ENCODE measurements at regions not wholly inside any gene's neighbourhood (a gene's known extent, or its start where the extent isn't known, plus 50 kb on each side); places are given as distances from the start of the nearest gene placed in this dataset.

DNA sequence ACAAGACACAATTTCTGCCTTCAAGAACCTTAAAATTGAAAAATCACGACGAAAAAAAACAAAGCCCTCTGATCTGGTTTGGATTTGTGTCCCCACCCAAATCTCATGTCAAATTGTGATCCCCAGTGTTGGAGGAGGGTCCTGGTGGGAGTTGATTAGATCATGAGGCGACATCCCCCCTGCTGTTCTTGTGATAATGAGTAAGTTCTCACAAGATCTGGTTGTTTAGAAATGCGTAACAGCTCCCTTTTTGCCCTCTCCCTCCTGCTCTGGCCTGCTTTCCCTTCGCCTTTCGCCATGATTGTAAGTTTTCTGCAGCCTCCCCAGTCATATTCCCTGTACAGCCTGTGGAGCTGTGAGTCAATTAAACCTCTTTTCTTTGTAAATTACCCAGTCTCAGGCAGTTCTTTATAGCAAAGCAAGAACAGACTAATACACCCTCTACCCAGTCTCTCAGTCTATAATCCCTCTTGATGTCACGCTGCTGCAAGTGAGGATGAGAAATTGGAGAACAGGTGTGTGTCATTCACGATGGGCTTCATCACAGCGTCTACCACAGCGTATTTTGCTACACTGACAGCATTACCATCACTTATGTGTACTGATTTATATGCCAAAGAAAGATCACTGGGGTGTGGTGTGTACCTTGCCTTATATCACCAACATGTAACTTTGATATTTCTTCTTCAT, 330.7 kb downstream of the MTX2 start:
- Mint-ChIP-seq H3K27me3 (peaks cover 21% of the 10 kb centered on the region), H3K36me3 (no peaks in the 10 kb centered on the region), H3K4me1 (no peaks in the 10 kb centered on the region)

GRCh38 chr2:176601066-176601465, 331.8 kb downstream of the MTX2 start:
- no peak for ATAC-seq (ENCODE audit: low read depth)
- no peak for DNase-seq (ENCODE audit: low spot score in 2 of 2)

More for the DNA sequence above, 330.7 kb downstream of the MTX2 start:
- Mint-ChIP-seq H3K27ac (no peak overlapping the region), H3K4me3 (no peak overlapping the region), H3K9me3 (no peaks in the 10 kb centered on the region)
- DNase-seq (ENCODE audit: low spot score in 2 of 2) (no peak), ATAC-seq (ENCODE audit: low read depth) (no peak)

GRCh38 chr2:176612036-176612435, 342.8 kb downstream of the MTX2 start:
- no peaks in the 10 kb centered on the region for H3K4me1 Mint-ChIP-seq
- H3K4me3 Mint-ChIP-seq, result no peak overlapping the region
- H3K36me3 Mint-ChIP-seq, result no peaks in the 10 kb centered on the region
- no peak overlapping the region for H3K27ac Mint-ChIP-seq
- DNase-seq (ENCODE audit: low spot score in 2 of 2) (no peak), ATAC-seq (ENCODE audit: low read depth) (no peak)
- peaks cover 9% of the 10 kb centered on the region for H3K27me3 Mint-ChIP-seq
- H3K9me3 Mint-ChIP-seq, result no peaks in the 10 kb centered on the region

More at GRCh38 chr2:176601066-176601465, 331.8 kb downstream of the MTX2 start:
- no peaks in the 10 kb centered on the region for H3K4me1 Mint-ChIP-seq
- H3K27ac Mint-ChIP-seq, result no peak overlapping the region
- H3K4me3 Mint-ChIP-seq, result no peak overlapping the region
- no peaks in the 10 kb centered on the region for H3K9me3 Mint-ChIP-seq
- H3K27me3 Mint-ChIP-seq, result peaks cover 18% of the 10 kb centered on the region
- no peaks in the 10 kb centered on the region for H3K36me3 Mint-ChIP-seq

GRCh38 chr2:176612736-176613135, 343.5 kb downstream of the MTX2 start:
- ATAC-seq (ENCODE audit: low read depth) (no peak), DNase-seq (ENCODE audit: low spot score in 2 of 2) (no peak)
- Mint-ChIP-seq H3K27ac (no peak overlapping the region), H3K4me1 (no peaks in the 10 kb centered on the region), H3K36me3 (no peaks in the 10 kb centered on the region), H3K27me3 (peaks cover 9% of the 10 kb centered on the region), H3K4me3 (no peak overlapping the region), H3K9me3 (no peaks in the 10 kb centered on the region)

DNA sequence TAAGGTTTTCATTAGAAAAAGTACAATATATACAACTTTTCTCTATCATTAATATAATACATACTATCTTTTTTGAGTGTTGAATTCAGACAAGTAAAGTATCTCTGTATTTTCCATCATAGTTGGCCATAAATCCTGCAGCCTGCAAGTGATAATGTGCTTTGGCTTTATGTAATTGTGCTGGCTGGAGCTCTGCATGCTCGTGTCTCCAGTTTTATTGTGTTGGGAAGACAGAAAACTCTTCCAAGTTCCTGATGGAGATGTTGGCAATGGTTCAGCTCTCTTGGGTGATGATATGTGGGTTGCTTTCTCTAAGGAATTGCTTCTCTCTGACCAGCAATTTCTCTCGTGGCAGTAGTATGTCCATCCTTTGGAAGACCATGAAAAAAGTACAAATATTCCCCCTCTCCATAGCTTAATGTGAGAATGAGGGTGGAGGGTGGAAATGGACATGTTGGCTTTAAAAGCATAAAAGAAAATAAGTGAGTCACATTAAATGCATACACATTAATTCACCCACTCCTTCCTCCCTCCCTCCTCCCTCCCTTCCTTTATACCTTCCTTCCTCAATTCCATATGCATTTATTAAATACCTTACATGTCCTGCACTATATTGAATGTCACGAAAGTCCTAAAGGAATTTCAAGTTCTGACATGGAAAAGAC, 344.2 kb downstream of the MTX2 start:
- no peaks in the 10 kb centered on the region for H3K36me3 Mint-ChIP-seq
- H3K27me3 Mint-ChIP-seq, result peaks cover 9% of the 10 kb centered on the region
- no peak overlapping the region for H3K27ac Mint-ChIP-seq
- H3K4me3 Mint-ChIP-seq, result no peak overlapping the region
- H3K4me1 Mint-ChIP-seq, result no peaks in the 10 kb centered on the region
- no peak for ATAC-seq (ENCODE audit: low read depth)
- no peaks in the 10 kb centered on the region for H3K9me3 Mint-ChIP-seq
- no peak for DNase-seq (ENCODE audit: low spot score in 2 of 2)

DNA sequence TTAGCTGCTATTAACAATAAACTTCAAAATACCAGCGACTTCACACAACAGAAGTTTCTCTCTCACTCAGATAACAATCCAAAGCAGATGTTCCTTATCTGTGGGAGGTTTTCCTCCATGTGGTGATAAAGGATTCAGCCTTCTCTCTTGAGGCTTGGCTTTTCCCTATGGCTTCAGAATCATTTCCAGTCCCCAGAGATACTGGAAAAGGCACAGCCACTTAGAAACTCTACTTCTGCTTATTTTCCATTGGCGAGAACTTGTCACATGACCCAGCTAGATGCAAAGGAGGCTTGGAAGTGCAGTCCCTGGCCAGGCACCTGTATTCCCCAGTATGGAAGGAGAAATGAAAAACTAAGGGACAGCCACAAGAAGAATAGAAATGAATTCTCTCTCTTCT, 344.8 kb downstream of the MTX2 start:
- ATAC-seq (ENCODE audit: low read depth) (no peak), DNase-seq (ENCODE audit: low spot score in 2 of 2) (no peak)
- H3K4me1 Mint-ChIP-seq, result no peaks in the 10 kb centered on the region
- no peaks in the 10 kb centered on the region for H3K9me3 Mint-ChIP-seq
- no peak overlapping the region for H3K27ac Mint-ChIP-seq
- H3K4me3 Mint-ChIP-seq, result no peak overlapping the region
- peaks cover 9% of the 10 kb centered on the region for H3K27me3 Mint-ChIP-seq
- H3K36me3 Mint-ChIP-seq, result no peaks in the 10 kb centered on the region

- Mint-ChIP-seq H3K27ac (no peak overlapping the region), H3K4me1 (no peaks in the 10 kb centered on the region), H3K4me3 (no peak overlapping the region), H3K9me3 (no peaks in the 10 kb centered on the region), H3K36me3 (no peaks in the 10 kb centered on the region), H3K27me3 (peaks cover 9% of the 10 kb centered on the region)
- ATAC-seq (ENCODE audit: low read depth) (no peak), DNase-seq (ENCODE audit: low spot score in 2 of 2) (no peak)
Measured at GRCh38 chr2:176614930-176615329, 345.7 kb downstream of the MTX2 start.

DNA sequence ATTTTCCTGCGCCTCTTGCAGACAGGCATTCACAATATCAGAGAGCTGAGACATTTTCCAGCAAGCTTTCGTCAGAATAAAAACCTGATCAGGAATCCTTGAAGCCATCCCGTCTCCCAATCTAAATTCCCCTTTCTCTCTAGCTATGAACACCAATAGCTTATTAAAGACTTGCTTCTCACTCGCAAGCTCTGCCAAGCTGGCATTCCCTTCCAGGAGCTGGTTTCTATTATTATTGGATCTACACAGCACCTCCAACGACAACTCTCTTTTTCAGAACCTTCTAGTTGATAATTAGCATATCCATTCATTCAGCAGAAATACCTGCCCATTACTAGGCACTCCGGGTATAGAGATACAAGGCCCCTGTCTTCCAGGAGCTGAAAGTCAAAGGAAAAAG, 350.3 kb downstream of the MTX2 start:
- ATAC-seq (ENCODE audit: low read depth) (no peak), DNase-seq (ENCODE audit: low spot score in 2 of 2) (no peak)
- Mint-ChIP-seq H3K36me3 (no peaks in the 10 kb centered on the region), H3K27me3 (peaks cover 5% of the 10 kb centered on the region), H3K27ac (no peak overlapping the region), H3K4me1 (no peaks in the 10 kb centered on the region), H3K9me3 (no peaks in the 10 kb centered on the region), H3K4me3 (no peak overlapping the region)

DNA sequence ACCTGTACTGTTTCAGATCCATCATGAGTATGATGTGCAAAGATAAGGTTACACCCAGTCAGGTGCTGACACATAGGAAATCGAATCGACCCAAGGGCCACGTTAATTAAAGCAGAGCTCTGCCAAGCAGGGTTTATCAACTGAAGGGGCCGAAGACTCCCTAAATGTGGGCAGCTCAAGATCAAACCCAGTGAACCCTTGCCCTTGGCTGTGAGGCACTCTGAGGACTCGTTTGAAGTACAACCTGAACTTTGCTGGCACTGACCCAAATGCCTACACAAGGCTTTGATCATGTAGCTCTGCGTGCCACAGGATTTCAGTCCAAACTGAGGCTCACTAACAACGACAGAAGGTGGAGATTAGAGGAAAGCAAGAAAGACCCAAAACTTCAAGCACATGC, 352.1 kb downstream of the MTX2 start:
- no peaks in the 10 kb centered on the region for H3K9me3 Mint-ChIP-seq
- H3K36me3 Mint-ChIP-seq, result no peaks in the 10 kb centered on the region
- H3K4me3 Mint-ChIP-seq, result no peak overlapping the region
- ATAC-seq (ENCODE audit: low read depth) (no peak), DNase-seq (ENCODE audit: low spot score in 2 of 2) (no peak)
- H3K27ac Mint-ChIP-seq, result no peak overlapping the region
- no peaks in the 10 kb centered on the region for H3K4me1 Mint-ChIP-seq
- H3K27me3 Mint-ChIP-seq, result peaks cover 9% of the 10 kb centered on the region

DNA sequence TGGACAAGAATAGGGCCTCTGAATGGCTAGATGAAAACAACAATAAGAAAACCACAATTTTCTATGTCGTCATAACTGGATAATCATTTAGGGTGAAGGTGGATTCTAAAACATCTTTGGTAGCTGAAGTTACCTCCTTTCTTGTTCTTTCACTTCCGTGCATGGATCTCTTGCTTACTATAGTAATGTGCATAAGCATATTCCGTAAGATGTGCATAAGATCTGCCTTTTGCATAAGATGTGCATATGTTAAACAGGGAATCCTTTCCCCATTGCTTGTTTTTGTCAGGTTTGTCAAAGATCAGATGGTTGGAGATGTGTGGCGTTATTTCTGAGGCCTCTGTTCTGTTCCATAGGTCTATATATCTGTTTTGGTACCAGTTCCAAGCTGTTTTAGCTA, 353.6 kb downstream of the MTX2 start:
- ATAC-seq (ENCODE audit: low read depth), result no peak
- DNase-seq (ENCODE audit: low spot score in 2 of 2), result no peak
- Mint-ChIP-seq H3K27ac (no peak overlapping the region), H3K27me3 (peaks cover 10% of the 10 kb centered on the region), H3K9me3 (no peaks in the 10 kb centered on the region), H3K4me1 (no peaks in the 10 kb centered on the region), H3K4me3 (no peak overlapping the region), H3K36me3 (no peaks in the 10 kb centered on the region)

DNA sequence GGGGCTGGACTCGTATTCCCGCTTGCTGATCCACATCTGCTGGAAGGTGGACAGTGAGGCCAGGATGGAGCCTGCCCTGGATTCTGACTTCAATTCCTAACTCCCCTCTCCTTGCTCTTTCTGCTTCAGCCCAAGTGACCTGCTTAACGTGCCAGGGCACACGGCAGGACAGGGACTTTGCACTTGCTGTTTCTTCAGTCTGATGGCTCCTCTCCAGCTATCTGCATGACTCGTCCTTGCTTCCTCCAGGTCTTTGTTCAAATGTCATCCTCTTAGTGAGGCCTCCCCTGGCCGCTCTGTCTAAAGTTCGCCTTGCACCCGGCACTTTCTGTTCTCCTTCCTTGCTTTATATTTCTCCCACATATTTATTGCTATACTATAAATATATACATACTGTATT, 357.6 kb downstream of the MTX2 start:
- peaks cover 17% of the 10 kb centered on the region for H3K27me3 Mint-ChIP-seq
- DNase-seq (ENCODE audit: low spot score in 2 of 2) (no peak), ATAC-seq (ENCODE audit: low read depth) (no peak)
- H3K9me3 Mint-ChIP-seq, result no peaks in the 10 kb centered on the region
- H3K36me3 Mint-ChIP-seq, result no peaks in the 10 kb centered on the region
- no peak overlapping the region for H3K4me3 Mint-ChIP-seq
- H3K4me1 Mint-ChIP-seq, result no peaks in the 10 kb centered on the region
- H3K27ac Mint-ChIP-seq, result no peak overlapping the region

- ATAC-seq (ENCODE audit: low read depth), result no peak
- Mint-ChIP-seq H3K4me1 (no peaks in the 10 kb centered on the region), H3K27ac (no peak overlapping the region), H3K36me3 (no peaks in the 10 kb centered on the region), H3K4me3 (no peak overlapping the region), H3K27me3 (peaks cover 17% of the 10 kb centered on the region), H3K9me3 (no peaks in the 10 kb centered on the region)
- no peak for DNase-seq (ENCODE audit: low spot score in 2 of 2)
Measured at GRCh38 chr2:176628438-176628837, 359.2 kb downstream of the MTX2 start.

GRCh38 chr2:176633754-176634153, 364.5 kb downstream of the MTX2 start:
- peaks cover 9% of the 10 kb centered on the region for H3K27me3 Mint-ChIP-seq
- no peak for ATAC-seq (ENCODE audit: low read depth)
- no peak overlapping the region for H3K27ac Mint-ChIP-seq
- no peak overlapping the region for H3K4me3 Mint-ChIP-seq
- H3K36me3 Mint-ChIP-seq, result no peaks in the 10 kb centered on the region
- H3K9me3 Mint-ChIP-seq, result no peaks in the 10 kb centered on the region
- H3K4me1 Mint-ChIP-seq, result peaks cover 3% of the 10 kb centered on the region
- DNase-seq (ENCODE audit: low spot score in 2 of 2), result no peak

DNA sequence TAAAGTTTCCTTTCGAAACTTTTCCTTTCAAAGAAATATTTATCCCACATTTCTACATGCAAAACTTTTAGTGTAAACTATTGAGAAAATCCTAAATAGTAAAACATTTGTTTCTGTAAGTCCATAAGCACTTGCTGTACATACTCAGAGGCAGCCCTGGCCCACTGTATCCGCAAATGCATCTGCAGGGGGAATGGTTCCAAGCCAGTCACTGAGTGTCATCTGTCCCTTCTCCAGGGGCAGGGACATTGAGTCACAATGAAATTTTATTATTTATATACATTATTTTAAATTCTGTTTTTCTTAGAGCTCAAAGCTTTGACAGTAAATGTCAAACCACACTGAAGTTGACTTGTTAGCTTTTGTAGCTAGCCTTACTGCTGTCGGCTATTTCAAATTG, 367.2 kb downstream of the MTX2 start:
- Mint-ChIP-seq H3K4me3 (no peak overlapping the region), H3K27ac (no peak overlapping the region), H3K4me1 (peaks cover 3% of the 10 kb centered on the region), H3K36me3 (no peaks in the 10 kb centered on the region), H3K27me3 (peaks cover 10% of the 10 kb centered on the region), H3K9me3 (no peaks in the 10 kb centered on the region)
- DNase-seq (ENCODE audit: low spot score in 2 of 2) (no peak), ATAC-seq (ENCODE audit: low read depth) (no peak)

DNA sequence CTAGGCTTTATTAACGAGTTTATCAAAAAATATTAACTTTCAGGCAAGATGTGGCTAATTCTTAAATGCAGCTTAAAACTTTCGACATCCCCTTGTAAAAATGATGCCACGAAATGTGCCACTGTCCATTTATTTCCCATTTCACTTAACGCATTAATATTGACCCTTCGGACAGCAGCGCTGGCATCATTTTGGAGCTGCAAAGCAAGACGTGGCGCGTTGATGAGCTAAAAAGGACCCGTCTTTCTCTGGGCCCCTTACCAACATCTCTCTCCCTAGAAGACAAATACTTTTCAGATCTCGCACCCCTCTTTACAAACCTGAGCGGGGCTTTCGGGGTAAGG, 367.9 kb downstream of the MTX2 start:
- Mint-ChIP-seq H3K36me3 (no peaks in the 10 kb centered on the region), H3K4me1 (peaks cover 3% of the 10 kb centered on the region), H3K4me3 (peak overlapping the region; percentile 35), H3K27me3 (peaks cover 10% of the 10 kb centered on the region), H3K27ac (no peak overlapping the region), H3K9me3 (no peaks in the 10 kb centered on the region)
- DNase-seq (ENCODE audit: low spot score in 2 of 2), result no peak
- ATAC-seq (ENCODE audit: low read depth), result no peak

Measured in memory B cell (primary cell).